ENCODE measurements at regions not wholly inside any gene's neighbourhood (a gene's known extent, or its start where the extent isn't known, plus 50 kb on each side); places are given as distances from the start of the nearest gene placed in this dataset.

DNA sequence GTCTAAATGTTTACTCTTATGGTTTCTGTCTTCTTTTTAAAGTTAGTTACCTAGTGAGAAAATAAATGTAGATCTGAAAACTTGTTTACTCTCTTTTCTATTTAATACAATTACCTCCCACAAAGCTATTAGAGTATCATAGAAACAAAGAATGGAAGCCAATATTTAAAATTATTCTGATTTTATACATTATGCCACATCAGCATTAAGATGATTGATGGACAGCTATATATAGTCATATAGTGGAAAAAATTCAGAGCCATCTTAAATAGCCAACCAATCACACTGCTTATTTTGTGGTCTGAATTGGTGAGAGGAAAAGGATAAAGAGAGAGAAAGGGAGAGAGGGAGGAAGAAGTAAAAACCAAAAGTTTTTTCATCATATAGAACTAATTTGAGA lies 1101.8 kb downstream of the PCDH19 start:
- no peak overlapping the region for H2AFZ ChIP-seq (ENCODE audit: low read length)
- H3K9ac ChIP-seq (replicated peaks in 1 of 4; ENCODE audit: extremely low read depth in 1 of 4, low read depth in 3 of 4, low read length in 3 of 4), result no peak overlapping the region
- no peak overlapping the region for H2BK12ac ChIP-seq (ENCODE audit: low read depth, low read length)
- no peak overlapping the region for H2BK5ac ChIP-seq (ENCODE audit: low read depth, low read length)
- H3K4ac ChIP-seq (replicated peaks; ENCODE audit: insufficient read length, low read depth, low read length), result no peak overlapping the region
- no peak overlapping the region for H3K18ac ChIP-seq (ENCODE audit: extremely low read depth, low read length)
- H2AK5ac ChIP-seq (ENCODE audit: low read depth, low read length), result no peak overlapping the region
- no peaks in the 10 kb centered on the region for H4K20me1 ChIP-seq (replicated peaks in 1 of 2; ENCODE audit: control insufficient read depth in 1 of 2, insufficient read depth in 2 of 2, low read length in 2 of 2)
- no peaks in the 10 kb centered on the region for H3K23me2 ChIP-seq (ENCODE audit: low read depth, low read length)
- H3K4me3 ChIP-seq (ENCODE audit: extremely low read depth in 1 of 4, insufficient read depth in 2 of 4, low read depth in 3 of 4, low read length in 4 of 4), result no peak overlapping the region
- no peaks in the 10 kb centered on the region for H3K36me3 ChIP-seq (ENCODE audit: control insufficient read depth in 2 of 4, insufficient read depth in 4 of 4, low read length in 3 of 4)
- H3K4me2 ChIP-seq (ENCODE audit: insufficient read depth in 1 of 2, low read depth in 2 of 2, low read length in 2 of 2), result no peak overlapping the region
- no peak overlapping the region for H2BK20ac ChIP-seq (ENCODE audit: low read length)
- no peak overlapping the region for H4K8ac ChIP-seq (ENCODE audit: extremely low read depth, insufficient read depth, low read length)
- H2BK120ac ChIP-seq (replicated peaks; ENCODE audit: low read depth, low read length), result no peak overlapping the region
- H2BK15ac ChIP-seq (ENCODE audit: low read length), result no peak overlapping the region
- H3K27me3 ChIP-seq (replicated peaks in 1 of 4; ENCODE audit: control insufficient read depth in 3 of 4, extremely low read depth in 1 of 4, insufficient read depth in 3 of 4, low read length in 3 of 4), result no peaks in the 10 kb centered on the region
- DNase-seq (ENCODE audit: low read depth in 1 of 2, low spot score in 2 of 2) (no peak), FAIRE-seq (no peak)
- H3K4me1 ChIP-seq (replicated peaks in 1 of 4; ENCODE audit: control insufficient read depth in 3 of 4, insufficient read depth in 4 of 4, low read length in 3 of 4), result no peaks in the 10 kb centered on the region
- H4K5ac ChIP-seq (ENCODE audit: insufficient read length, low read depth, low read length), result no peak overlapping the region
- no peaks in the 10 kb centered on the region for H3K79me1 ChIP-seq (ENCODE audit: low read depth, low read length)
- TF ChIP-seq YY1 (IDR thresholded peaks at IDR 0.05; ENCODE audit: low read depth, low read length), result no peak
- no peak for TF ChIP-seq ASH2L (IDR thresholded peaks at IDR 0.05; ENCODE audit: low read length)
- no peak for TF ChIP-seq JUN (IDR thresholded peaks at IDR 0.05; ENCODE audit: low read depth, low read length)
- TF ChIP-seq CEBPB (IDR thresholded peaks at IDR 0.05; ENCODE audit: low read depth, low read length), result no peak
- TF ChIP-seq RNF2 (IDR thresholded peaks at IDR 0.05; ENCODE audit: borderline replicate concordance, low read depth, low read length, missing control alignments, poor library complexity, severe bottlenecking), result no peak
- no peak for TF ChIP-seq GABPA (IDR thresholded peaks at IDR 0.05; ENCODE audit: borderline replicate concordance, insufficient read depth, low read length)
- no peak for TF ChIP-seq RAD21 (IDR thresholded peaks at IDR 0.05 in 1 of 2, conservative IDR thresholded peaks at IDR 0.05 in 1 of 2; ENCODE audit: low read depth in 2 of 2, low read length in 2 of 2)
- no peak for TF ChIP-seq CBX8 (IDR thresholded peaks at IDR 0.05; ENCODE audit: borderline replicate concordance, low read depth, low read length)
- no peak for TF ChIP-seq EZH2 (IDR thresholded peaks at IDR 0.05; ENCODE audit: low read depth, low read length, severe bottlenecking)
- no peak for TF ChIP-seq HDAC2 (IDR thresholded peaks at IDR 0.05; ENCODE audit: borderline replicate concordance in 1 of 2, low read depth in 2 of 2, low read length in 2 of 2)
- no peak for TF ChIP-seq TBP (IDR thresholded peaks at IDR 0.05; ENCODE audit: low read depth, low read length)
- no peak for TF ChIP-seq CTBP2 (IDR thresholded peaks at IDR 0.05; ENCODE audit: borderline replicate concordance, insufficient read depth, insufficient read length, low read length)
- H3K27ac ChIP-seq (ENCODE audit: low read depth, low read length), result no peak overlapping the region
- H3K9me3 ChIP-seq (ENCODE audit: insufficient read depth in 2 of 2, low read depth in 1 of 2, low read length in 1 of 2), result no peaks in the 10 kb centered on the region
- ChIA-PET POLR2A (ENCODE audit: partially characterized antibody) (no interaction called here), CTCF (ENCODE audit: partially characterized antibody) (interaction anchor here (0.8 kb wide), 1 partner anchor 184 kb away, joined by 3 read pairs; no protein-coding TSS in a partner anchor)
- no peak overlapping the region for H3K56ac ChIP-seq (replicated peaks; ENCODE audit: insufficient read length, low read depth, low read length)
- no peak overlapping the region for H4K91ac ChIP-seq (replicated peaks; ENCODE audit: insufficient read length, low read length)
- H3K23ac ChIP-seq (ENCODE audit: insufficient read length), result no peak overlapping the region
- no peak overlapping the region for H3K14ac ChIP-seq (ENCODE audit: insufficient read length)
- no peaks in the 10 kb centered on the region for H3K79me2 ChIP-seq (ENCODE audit: control insufficient read depth in 1 of 2, insufficient read depth in 2 of 2, low read length in 2 of 2)

Data from H1 (cell line).